ENCODE measurements at regions not wholly inside any gene's neighbourhood (a gene's known extent, or its start where the extent isn't known, plus 50 kb on each side); places are given as distances from the start of the nearest gene placed in this dataset.
A peak's percentile ranks its signal among the peaks of the same experiment; 100 is the strongest.

DNA sequence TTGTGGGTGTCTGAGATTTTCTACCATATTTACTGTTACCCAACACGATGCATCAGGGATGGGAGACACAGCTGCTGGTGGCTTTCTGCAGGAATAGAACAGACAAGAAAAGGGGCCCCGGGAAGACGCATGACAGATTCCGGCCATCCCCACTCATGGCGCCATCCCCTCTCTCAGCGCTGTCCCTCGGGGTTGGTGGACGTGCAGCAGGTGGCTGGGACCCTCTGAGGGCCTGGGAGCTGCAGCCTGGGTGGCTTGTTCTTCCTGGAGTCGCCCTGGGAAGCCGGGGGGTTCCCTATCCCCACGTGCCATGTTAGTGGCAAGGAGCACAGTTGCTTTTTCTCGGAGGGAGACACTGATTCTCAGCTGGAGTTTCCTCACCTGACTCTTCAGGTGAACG is 1123.3 kb downstream of the BRD1 start:
- no peak for DNase-seq

DNA sequence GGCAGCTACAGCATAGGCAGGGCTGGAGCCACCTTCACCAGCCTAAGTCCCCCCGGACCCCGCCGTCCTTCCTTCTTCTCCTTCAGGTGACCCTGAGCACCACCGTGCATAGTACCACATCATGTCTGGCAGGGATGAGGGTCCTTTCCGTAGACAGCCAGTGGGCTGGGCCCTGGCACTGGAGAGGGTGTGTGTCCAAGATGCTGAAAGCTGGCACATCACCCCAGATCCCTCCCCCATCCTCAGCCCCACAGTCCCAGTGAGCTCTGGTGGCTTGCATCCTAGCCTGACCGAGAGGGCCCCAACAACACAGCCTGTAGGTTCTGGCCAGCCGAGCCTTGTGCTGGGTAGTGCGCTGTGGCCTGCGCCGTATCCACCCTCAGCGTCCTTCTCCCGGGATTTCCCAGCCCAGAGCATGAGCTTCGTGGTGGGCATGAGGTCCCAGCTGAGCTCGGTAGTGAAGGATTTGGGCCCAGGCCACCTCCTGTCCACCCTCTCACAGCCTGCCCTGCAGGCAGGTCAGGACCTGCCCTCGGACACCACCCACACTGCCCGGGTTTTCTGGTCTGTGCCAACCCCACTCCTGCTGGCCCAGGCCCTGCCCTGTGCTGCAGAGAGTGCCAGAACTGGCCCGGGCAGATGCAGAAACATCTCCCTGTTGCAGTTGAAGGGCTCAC is 1124.3 kb downstream of the BRD1 start:
- DNase-seq = peak in 3 of 56 donors; percentile 19 to 35 (median 27)

DNA sequence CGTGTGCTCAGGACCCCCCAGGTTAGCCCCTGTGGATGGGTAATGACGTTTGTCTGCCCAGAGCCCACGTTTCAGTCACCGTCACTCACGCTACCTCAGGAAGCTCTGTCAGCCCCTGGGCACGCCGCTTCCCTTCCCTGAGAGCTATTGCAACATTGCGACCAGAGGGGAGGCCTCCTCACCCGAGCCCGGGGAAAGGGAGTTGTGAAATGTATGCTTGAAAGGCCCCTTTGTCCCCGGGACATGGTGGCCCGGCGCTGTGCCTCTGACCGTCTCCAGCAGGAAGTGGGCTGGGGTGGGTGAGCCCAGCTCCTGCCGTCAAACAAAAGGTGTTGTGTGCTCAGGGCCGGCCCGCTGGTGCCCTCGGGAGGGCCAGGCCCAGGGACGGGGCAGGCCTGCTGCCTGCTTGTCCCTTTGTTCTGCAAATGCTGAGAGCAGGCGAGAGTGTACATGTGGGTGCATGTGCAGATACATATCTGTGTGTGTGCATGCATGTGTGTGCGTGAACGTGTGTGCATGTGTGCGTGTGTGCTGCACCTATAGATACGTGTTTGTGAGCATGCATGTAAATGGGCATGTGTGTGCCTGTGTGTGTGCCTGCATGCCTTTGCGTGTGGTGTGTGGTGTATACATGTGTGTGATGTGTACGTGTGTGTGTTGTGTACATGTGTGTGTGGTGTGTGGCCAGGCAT is 1125.0 kb downstream of the BRD1 start:
- peak in 52 of 56 donors; percentile 21 to 91 (median 73) for DNase-seq

DNA sequence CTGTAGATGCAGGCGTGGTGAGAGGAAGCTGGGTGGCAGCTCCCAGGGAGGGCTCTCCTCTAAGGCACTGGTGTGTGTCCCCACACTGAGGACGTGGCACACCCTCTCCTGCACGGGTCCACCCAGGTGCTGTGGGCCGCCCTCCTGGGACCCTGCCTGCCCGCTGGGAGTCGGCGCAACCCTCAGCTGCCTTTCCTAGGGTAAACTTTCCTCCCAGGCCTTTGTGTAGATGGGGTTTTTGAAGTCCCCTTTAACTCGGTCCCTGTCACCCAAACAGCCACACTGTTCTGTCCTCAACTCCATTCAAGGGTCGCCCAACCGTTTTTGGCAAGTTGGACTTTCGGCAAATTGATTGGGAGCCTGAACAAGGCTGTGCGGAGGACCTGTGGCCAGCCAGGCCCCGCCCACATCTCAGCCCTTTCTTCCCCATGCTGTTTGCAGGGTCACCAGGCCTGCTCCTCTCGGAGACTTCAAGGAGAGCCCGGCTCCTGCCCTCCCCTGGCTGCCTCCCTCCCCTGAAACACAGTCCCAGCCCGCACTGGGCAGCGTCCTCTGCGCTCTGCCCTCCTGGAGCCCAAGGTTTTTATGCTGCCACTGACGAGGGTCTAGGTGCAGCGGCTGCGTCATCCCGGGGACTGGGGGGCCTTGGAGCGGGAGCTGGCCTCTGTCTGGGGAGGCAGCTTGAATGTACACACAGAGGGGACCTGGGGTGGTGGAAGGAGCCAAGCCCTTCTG is 1126.2 kb downstream of the BRD1 start:
- DNase-seq = peak in 2 of 56 donors; percentile 5 to 31

DNA sequence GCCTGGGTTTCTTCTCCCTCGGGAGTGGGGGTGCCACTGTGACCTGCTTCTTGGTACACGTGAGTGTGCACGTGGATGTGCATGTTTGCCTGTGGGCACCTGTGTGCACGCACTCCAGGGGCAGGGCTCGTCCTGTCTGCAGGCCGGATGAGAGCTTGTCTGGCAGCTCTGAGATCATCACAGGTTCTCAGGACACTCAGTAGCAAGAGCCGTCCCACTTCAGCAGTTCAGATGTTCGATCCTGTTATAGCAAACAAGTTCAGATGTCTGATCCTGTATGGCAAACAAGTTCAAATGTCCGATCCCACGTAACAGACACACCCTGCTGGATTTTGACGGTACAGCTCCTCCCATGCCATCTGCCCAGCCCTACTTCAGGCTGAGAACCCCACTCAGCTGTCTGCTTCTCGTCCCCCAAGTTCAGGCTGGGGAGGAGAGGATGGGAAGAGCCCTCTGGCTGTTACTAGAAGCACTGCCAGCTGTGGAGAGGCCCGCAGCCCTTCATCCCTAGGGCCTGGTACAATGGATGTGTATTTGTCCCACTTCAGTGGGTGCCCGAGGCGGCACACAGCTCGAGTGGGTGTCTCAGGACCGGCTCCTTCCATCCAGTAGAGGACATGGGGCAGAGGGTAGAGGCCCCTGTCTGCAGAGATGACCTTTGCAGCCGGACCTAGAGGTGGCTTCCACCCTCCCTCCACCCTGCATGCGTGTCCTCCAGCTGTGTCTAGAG is 1126.9 kb downstream of the BRD1 start:
- DNase-seq = peak in 26 of 56 donors; percentile 11 to 64 (median 30)

DNA sequence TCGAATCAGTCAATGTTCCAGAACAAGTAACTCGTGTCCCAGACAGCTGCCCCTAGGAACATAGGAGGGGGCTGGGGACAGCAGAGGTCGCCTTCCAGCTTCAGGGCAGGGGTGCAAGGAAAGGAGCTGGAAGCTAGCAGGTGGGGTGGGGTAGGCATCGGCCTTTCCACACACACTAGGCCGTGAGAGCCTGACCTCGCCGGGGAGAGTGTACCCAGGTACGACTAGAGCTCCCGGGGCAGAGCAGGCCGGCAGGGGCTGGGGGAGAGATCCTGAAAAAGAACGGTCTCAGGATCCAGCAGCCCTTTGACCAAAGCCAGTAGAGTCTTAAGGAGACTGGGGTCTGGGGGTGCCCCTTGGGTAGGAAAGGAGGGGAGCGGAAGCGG is 1127.5 kb downstream of the BRD1 start:
- no peak for DNase-seq

DNA sequence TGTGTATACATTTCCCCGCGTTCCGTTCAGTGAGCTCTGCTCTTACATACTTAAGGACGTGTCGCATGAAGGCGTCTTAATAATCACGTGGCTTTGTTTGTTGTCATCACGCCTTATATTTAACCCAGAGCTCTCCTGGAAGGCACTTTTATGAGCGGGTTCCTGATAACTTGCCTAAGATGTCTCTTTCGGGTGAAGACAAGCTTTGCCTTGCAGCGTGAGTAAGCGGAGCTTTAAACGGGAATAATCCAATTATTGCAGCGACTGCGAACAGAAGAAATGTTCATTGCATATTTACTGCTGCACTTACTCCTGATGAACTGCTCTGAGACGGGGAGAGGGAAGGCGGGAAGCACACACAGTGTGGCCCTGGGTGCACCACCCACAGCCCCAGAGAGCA is 1128.2 kb downstream of the BRD1 start:
- no peak for DNase-seq

DNA sequence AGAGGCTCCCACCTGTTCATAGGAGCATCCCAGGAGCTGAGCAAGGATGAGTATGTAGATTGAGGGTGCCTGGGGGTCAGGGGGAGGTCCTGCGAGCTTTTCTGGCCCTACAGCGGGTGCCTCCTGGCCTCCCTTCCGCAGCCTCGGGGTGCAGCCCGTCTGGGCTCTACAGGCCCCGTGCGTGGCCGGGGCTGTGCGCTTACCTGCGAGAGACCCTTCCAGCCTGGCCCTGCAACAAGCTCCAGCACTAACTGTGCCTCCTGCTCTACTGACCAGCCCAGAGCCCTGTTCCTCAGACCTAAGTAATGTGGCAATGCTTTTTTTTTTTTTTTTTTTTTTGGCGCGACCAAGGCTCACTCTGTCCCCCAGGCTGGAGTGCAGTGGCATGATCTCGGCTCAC is 1129.1 kb downstream of the BRD1 start:
- no peak for DNase-seq

DNA sequence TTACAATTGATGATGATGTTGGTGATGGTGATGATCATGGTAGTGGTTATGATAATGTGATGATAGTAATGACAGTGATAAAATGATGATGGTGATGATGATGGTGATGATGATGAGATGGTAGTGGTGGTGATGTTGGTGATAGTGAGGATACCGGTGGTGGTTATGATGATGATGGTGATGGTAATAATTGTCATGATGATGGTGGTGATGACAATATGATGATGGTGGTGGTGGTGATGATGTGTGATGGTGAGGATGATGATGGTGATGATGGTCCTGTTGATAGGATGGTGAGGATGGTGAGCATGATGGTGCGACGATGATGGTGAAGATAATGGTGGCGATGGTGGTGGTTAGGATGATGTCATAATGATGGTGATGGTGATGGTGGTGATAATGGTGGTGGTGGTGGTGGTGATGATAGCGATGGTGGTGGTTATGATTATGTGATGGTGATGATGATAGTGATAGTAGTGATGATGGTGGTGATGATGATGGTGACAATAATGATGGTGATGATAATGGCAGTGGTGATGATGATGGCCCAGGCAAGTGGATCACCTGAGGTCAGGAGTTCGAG is 1129.9 kb downstream of the BRD1 start:
- no peak for DNase-seq

DNA sequence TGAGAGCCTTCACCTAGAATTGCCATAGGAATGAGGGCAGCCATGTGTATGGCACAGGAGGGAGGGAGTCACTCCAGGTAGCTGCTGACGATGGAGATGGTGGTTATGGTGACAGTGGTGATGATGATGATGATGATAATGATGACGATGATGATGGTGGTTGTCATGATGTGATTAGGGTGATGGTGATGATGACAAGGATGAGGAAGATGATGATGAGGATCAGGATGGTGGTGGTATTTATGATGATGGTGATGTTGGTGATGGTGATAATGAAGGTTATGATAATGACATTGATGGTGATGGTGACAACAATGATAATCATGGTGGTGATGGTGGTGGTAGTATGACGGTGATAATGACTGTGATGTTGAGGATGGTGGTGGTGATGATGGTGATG is 1130.5 kb downstream of the BRD1 start:
- DNase-seq = no peak

DNA sequence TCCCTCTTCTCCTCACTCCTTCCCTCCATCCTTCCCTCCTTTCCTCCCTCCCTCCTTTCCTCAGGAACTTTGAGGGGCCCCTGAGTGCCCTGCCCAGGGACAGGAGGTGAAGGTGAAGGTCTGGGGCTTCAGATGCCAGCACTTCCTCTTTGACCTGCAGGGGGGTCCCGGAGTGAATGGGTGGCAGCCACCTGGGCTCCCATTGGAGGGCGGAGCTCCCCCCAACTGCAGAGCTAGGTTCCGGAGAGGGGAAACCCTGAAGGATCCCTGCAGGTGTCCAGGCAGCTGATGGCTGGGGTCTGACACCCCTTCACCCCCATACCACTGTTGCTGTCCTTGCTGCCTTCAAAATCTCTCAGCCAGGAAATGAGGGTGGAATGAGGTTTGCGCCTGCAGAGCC is 1131.3 kb downstream of the BRD1 start:
- no peak for DNase-seq

DNA sequence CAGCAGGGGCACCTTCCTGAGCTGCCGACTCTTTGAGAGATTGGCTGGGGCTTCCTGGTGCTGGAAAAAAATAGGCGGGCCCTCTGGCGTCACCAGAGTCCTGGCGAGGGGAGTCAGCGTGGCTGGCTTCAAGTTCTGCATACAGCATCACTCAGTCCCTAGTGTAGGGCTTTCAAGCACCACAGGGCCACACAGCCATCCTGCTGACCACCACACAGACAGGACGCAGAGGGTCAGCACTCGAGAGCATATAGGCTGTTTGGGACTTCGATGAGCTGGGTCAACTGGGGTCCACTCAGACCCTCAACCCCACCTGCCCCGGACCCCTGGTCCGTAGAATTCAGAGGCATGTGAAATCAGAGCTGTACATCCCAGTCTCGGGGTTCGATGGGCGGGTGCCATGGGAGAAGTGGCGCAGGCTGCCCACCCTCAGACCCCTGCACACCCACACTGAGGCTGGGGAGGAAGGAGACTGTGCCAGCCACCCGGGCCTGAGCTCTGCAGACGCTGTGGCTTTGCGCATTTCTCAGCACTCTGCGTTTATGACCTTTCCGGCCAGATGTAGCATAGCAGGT is 1131.9 kb downstream of the BRD1 start:
- no peak for DNase-seq

DNA sequence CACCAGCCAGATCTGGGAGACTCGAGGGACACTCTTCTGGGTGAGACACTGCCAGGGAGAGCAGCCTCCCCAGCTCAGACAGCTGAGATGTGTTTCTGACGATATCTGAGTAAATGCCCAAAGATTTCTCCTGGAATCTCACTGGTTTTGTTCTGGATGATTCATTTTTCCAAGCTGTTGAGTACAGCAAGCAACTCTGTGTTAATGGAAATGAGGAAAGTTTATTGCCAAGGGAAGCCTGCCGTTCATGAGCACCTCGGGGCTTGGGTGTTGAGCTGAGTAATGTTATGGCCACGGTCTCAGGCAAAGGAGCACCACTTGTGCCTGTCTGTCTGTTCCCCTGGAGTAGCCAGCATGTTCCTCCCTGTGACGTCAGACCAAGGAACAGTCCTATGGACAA is 1132.4 kb downstream of the BRD1 start:
- DNase-seq = no peak

DNA sequence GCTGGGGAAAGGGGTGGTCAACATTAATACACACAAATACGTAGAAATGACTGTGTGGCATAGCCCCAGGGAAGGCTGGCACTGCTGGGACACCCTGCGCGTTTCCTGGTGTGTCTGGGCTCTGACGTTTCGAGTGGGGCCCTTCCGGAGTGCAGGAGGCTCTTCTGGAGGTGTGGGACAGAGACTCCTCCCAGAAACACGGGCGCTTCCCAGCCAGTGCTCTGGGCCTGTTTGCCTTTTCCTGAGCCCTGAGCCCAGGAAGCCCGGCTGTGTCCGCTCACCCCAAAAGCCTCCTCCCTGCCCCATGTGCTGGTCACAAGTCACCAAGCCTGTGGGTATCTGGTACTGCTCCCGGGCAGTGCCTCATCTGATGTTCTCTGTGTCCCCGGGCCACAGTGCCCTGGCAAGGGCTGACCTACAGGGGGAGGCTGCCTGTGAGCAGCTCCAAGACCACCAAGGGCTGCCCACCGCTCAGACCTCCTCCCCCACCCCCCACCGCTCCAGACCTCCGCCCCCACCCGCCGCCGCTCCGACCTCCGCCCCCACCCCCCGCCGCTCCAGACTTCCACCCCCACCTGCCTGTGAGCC is 1133.3 kb downstream of the BRD1 start:
- no peak for DNase-seq

DNA sequence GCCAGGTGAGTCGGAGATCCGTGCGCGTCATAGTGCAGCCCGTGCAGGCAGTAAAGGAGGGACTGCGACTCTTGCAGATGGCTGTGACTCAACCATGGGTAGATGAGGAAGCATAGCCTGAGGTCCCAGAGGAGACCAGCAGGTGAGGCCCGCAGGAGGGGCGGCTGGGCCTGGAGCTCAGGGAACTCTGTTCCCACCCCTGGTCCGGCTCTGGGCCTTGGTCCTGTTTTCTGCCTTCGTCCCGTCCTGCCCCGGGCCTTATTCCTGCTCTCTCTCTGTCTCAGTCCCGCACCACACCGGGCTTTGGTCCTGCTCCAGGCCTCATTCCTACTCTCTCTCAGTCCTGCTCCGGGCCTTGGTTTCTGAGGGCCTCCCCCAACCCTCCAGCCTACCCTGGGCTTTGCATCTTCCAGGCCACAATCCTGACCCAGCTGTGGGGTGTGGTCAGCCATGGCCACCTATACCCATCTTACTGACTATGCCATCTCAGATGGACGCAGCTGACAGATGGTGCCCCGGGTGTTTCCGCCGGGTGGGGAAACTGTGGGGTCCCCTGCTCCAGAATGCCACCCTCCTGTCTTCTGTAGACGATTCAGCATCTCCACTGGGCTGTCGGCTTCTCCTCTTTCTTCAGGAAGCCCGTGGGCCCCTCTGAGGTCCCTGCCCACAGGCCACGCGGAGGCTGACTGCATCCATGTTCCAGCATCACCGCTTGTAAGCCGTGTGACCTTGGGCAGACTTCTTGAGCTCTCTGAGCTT is 1134.1 kb downstream of the BRD1 start:
- no peak for DNase-seq

DNA sequence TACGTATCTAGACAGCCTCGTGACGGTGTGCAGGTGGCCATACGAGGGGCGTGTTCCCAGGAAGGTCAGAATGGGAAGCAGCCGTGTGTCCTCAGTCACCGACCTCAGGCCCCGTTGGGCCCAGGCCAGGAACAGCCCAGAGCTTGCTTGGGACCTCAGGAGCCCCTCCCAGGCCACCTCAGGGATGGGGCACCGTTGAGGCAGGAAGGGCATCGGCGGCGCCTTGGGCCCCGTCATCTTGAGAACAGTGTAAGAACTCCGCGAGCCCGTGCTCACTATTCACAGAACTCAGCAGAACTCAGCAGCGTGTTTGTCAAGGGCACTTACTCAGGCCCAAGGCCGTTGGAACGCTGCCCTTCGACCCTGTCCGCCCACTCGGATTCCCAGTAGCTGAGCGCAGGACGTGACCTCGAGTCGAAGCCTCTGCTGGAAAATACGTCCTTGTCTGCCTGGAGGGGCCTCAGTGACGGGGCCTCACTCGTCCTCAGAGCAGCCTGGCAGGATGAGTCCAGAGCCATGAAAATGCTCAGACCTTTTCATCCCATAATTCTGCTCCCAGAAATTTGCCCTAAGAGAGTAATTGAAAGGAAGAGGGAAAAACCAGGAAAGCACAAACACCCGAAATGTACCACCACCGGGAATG is 1134.8 kb downstream of the BRD1 start:
- DNase-seq = no peak

DNA sequence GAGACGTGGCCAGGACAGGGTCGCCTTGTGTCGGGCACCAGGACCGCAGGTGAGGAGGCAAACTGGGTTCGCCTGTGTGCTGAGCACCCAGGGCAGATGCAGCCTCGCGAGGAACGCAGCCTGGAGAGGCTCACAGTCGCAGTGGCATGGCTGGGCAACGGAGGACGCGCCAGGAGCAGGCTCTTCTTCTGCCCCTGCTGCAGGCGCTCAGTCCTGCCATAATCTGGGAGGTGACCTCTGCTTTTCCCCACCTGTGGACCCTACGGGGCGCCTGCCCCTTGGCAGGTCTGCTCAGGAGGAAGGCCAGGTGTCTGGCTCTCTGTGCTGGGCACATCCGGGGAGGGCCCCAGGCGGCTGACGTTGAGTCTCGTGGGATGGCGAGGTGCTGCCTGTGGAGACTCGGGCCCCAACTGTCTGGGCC is 1136.2 kb downstream of the BRD1 start:
- DNase-seq = no peak

DNA sequence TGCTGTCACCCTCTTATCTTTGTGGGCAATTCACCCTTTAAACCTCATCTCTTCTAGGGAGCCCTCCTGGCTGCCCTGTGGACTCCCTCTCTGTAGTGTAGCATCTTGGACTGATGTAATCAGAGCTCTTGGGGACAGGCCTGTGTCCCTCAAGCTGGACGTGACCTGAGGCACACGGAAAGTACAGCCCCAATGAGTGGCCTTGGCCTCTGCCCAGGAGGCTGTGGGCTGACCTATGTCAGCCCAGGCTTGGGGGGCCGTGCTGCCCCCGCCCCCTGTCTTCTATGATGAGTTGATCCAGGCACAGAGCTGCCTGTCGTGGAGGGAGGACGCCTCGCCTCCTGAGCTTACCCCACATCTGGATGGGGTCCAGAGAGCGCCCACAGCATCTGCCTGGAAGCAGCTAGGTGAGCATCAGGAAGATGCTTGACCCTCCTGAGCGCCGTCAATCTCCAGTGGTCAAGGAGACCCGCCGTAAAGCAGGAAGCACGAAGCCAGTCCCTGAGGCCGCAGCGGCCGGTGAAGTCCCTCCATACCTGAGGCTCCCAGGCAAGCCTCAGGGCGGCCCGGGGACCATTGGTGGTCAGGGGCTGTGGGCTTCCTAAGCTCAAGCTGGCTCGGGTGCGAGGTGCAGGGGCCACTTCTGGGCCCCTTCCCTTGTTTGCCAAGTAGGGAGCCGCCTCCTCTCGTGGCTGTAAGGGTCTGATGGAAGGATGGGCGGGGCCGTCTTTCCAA is 1136.9 kb downstream of the BRD1 start:
- DNase-seq = no peak

DNA sequence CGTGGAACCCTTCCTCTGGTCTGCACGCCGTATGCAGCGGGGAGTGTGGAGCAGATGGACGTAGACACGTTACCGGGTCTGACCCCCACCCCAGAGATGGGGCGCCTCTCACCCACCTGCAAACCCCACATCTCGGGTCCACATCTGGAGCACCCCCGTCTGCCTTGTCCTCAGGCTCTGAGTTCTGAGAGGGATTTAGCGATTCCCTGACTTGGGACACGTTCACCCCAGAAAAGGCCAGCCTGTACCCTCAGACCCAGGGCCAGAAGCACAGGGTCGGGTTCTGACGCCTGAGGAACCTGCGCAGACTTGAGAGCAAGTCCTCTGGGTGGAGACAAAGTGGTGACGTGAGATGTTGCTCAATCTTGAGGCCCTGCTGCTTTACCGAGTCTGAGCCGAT is 1138.5 kb downstream of the BRD1 start:
- no peak for DNase-seq

Measured in amygdala (tissue), 56 donors.